Natural killer cell (primary cell): ENCODE measurements at regions not wholly inside any gene's neighbourhood (a gene's known extent, or its start where the extent isn't known, plus 50 kb on each side); places are given as distances from the start of the nearest gene placed in this dataset.

Experiments
- ATAC-seq, 3 donors: fragments of 150-1000 bp in 2 of 3; fragments of 200-7000 bp in 1 of 3; cut with Tn5 transposase; 1 replicate in 1 of 3; 2 replicates in 2 of 3; pipeline ENCODE4 v1.10.0; 2021; ENCODE audit warnings: mild to moderate bottlenecking in 2 of 3, moderate library complexity in 2 of 3
- DNase-seq, 2 donors: peaks; one replicate each; pipeline versions ENCODE4 v3.0.0 to v3.0.0-alpha.2; 2013 to 2021; ENCODE audit warnings: mixed read lengths in 1 of 2
- H3K27ac ChIP-seq: one replicate; pipeline ENCODE4 v1.5.1; 2013; ENCODE audit warnings: mild to moderate bottlenecking, low read length
- H3K27me3 ChIP-seq: one replicate; pipeline ENCODE4 v1.6.1; 2013; ENCODE audit warnings: low read length; ENCODE audit not compliant: control insufficient read depth, insufficient read depth
- H3K36me3 ChIP-seq: one replicate; pipeline ENCODE4 v1.6.1; 2013; ENCODE audit warnings: low read length; ENCODE audit not compliant: control insufficient read depth, insufficient read depth
- H3K4me1 ChIP-seq: one replicate; pipeline ENCODE4 v1.6.1; 2013; ENCODE audit warnings: low read length; ENCODE audit not compliant: control insufficient read depth, insufficient read depth
- H3K4me3 ChIP-seq: one replicate; pipeline ENCODE4 v1.5.1; 2013; ENCODE audit warnings: low read length
- H3K9me3 ChIP-seq: one replicate; pipeline ENCODE4 v1.6.1; 2013; ENCODE audit warnings: low read length; ENCODE audit not compliant: control insufficient read depth, insufficient read depth
- H3K27ac Mint-ChIP-seq, 2 donors: one replicate each; pipeline ENCODE4 v1.8.0; 2022; ENCODE audit warnings: mild to moderate bottlenecking in 2 of 2, mixed read lengths in 2 of 2, moderate library complexity in 1 of 2
- H3K27me3 Mint-ChIP-seq, 2 donors: one replicate each; pipeline ENCODE4 v1.8.0; 2022; ENCODE audit warnings: low read depth in 2 of 2, mixed read lengths in 2 of 2
- H3K36me3 Mint-ChIP-seq: one replicate; pipeline ENCODE4 v1.8.0; 2022; ENCODE audit warnings: mixed read lengths
- H3K4me1 Mint-ChIP-seq, 2 donors: one replicate each; pipeline ENCODE4 v1.8.0; 2022; ENCODE audit warnings: mixed read lengths in 2 of 2
- H3K4me3 Mint-ChIP-seq: one replicate; pipeline ENCODE4 v1.8.0; 2022; ENCODE audit warnings: mild to moderate bottlenecking, moderate library complexity, mixed read lengths
- H3K9me3 Mint-ChIP-seq, 2 donors: one replicate each; pipeline ENCODE4 v1.8.0; 2022; ENCODE audit warnings: mixed read lengths in 2 of 2
- CTCF ChIP-seq: fragments of 200-600 bp; IDR thresholded peaks from one replicate; pipeline ENCODE4 v1.8.0; 2022; ENCODE audit warnings: antibody characterized with exemption
- WGBS: methylation state at CpG from one replicate; pipeline ENCODE4 v1.1.7; 2013; ENCODE audit warnings: missing lambda C conversion rate; ENCODE audit not compliant: insufficient coverage; 5-methylcytosine and 5-hydroxymethylcytosine counted together
- intact Hi-C: fragments of 100-400 bp; cut with micrococcal nuclease; formaldehyde crosslinking; loops from one replicate; pipeline ENCODE4 v1.14.2; 2022

GRCh38 chr5:40416098-40416497 is 263.6 kb upstream of the PTGER4 start:
- H3K27me3 ChIP-seq, result no peaks in the 10 kb centered on the region
- TF ChIP-seq CTCF, result no peak

GRCh38 chr5:40414922-40415321 is 264.8 kb upstream of the PTGER4 start:
- WGBS, result 93% methylated on average over 3 of the region's 4 CpGs
- Mint-ChIP-seq H3K9me3 (peaks cover 5 to 10% of the 10 kb centered on the region in 2 donors), H3K27me3 (no peaks in the 10 kb centered on the region), H3K36me3 (peaks cover 9% of the 10 kb centered on the region), H3K27ac (no peak overlapping the region), H3K4me1 (peaks cover 22% of the 10 kb centered on the region in 2 donors), H3K4me3 (no peak overlapping the region)
- DNase-seq, result no peak
- ATAC-seq, result no peak
- Histone ChIP-seq H3K36me3 (no peaks in the 10 kb centered on the region), H3K4me1 (peaks cover 7% of the 10 kb centered on the region), H3K27ac (no peak overlapping the region), H3K27me3 (no peaks in the 10 kb centered on the region), H3K9me3 (no peaks in the 10 kb centered on the region), H3K4me3 (no peak overlapping the region)
- TF ChIP-seq CTCF, result no peak
- intact Hi-C loops, result loop anchor here (10.0 kb wide), 1 partner anchor 270 kb away; no protein-coding TSS in a partner anchor

More at GRCh38 chr5:40416098-40416497, 263.6 kb upstream of the PTGER4 start:
- H3K9me3 ChIP-seq, result no peaks in the 10 kb centered on the region
- H3K36me3 Mint-ChIP-seq, result peaks cover 11% of the 10 kb centered on the region
- H3K4me1 Mint-ChIP-seq, result peaks cover 10 to 11% of the 10 kb centered on the region in 2 donors
- no peaks in the 10 kb centered on the region for H3K36me3 ChIP-seq
- no peak overlapping the region for H3K4me3 Mint-ChIP-seq
- no peak overlapping the region for H3K27ac ChIP-seq
- intact Hi-C loops, result loop anchor here (10.0 kb wide), 1 partner anchor 269 kb away; no protein-coding TSS in a partner anchor
- H3K27me3 Mint-ChIP-seq, result no peaks in the 10 kb centered on the region
- ATAC-seq (no peak), DNase-seq (no peak)
- peaks cover 5 to 10% of the 10 kb centered on the region in 2 donors for H3K9me3 Mint-ChIP-seq
- H3K27ac Mint-ChIP-seq, result peak overlapping the region; percentile 26 to 49
- peaks cover 4% of the 10 kb centered on the region for H3K4me1 ChIP-seq
- H3K4me3 ChIP-seq, result no peak overlapping the region

GRCh38 chr5:40413743-40414142 is 266.0 kb upstream of the PTGER4 start:
- H3K27ac ChIP-seq, result no peak overlapping the region
- Mint-ChIP-seq H3K36me3 (peaks cover 4% of the 10 kb centered on the region), H3K27ac (no peak overlapping the region), H3K27me3 (no peaks in the 10 kb centered on the region), H3K9me3 (peaks cover 3 to 9% of the 10 kb centered on the region in 2 donors), H3K4me3 (no peak overlapping the region), H3K4me1 (peaks cover 29 to 33% of the 10 kb centered on the region in 2 donors)
- ATAC-seq, result no peak
- H3K9me3 ChIP-seq, result no peaks in the 10 kb centered on the region
- no peak overlapping the region for H3K4me3 ChIP-seq
- no peaks in the 10 kb centered on the region for H3K36me3 ChIP-seq
- no peak for TF ChIP-seq CTCF
- intact Hi-C loops, result loop anchor here (10.0 kb wide), 1 partner anchor 271 kb away; no protein-coding TSS in a partner anchor
- no peak for DNase-seq
- peaks cover 13% of the 10 kb centered on the region for H3K4me1 ChIP-seq
- WGBS, result 93% methylated on average over 2 of the region's 4 CpGs
- no peaks in the 10 kb centered on the region for H3K27me3 ChIP-seq

GRCh38 chr5:40412771-40413170 is 266.9 kb upstream of the PTGER4 start:
- H3K36me3 Mint-ChIP-seq, result no peaks in the 10 kb centered on the region
- Histone ChIP-seq H3K36me3 (no peaks in the 10 kb centered on the region), H3K27ac (no peak overlapping the region), H3K4me1 (peaks cover 15% of the 10 kb centered on the region), H3K4me3 (no peak overlapping the region), H3K27me3 (no peaks in the 10 kb centered on the region), H3K9me3 (no peaks in the 10 kb centered on the region)
- no peak for TF ChIP-seq CTCF
- peaks cover 38 to 42% of the 10 kb centered on the region in 2 donors for H3K4me1 Mint-ChIP-seq
- WGBS, result 100% methylated on average over 1 of the region's 1 CpG
- no peaks in the 10 kb centered on the region for H3K27me3 Mint-ChIP-seq
- no peak for DNase-seq
- intact Hi-C loops, result loop anchor here (10.0 kb wide), 1 partner anchor 272 kb away; no protein-coding TSS in a partner anchor
- H3K4me3 Mint-ChIP-seq, result no peak overlapping the region
- peak overlapping the region; percentile 88 to 95 for H3K27ac Mint-ChIP-seq
- H3K9me3 Mint-ChIP-seq, result peaks cover 2 to 4% of the 10 kb centered on the region in 2 donors
- no peak for ATAC-seq
